Stimulated activated CD4-positive, alpha-beta T cell treated with anti-CD3 and anti-CD28 coated beads, TNF-alpha, amount 100 ng/mL, for 1 hour (primary cell): ENCODE measurements at regions not wholly inside any gene's neighbourhood (a gene's known extent, or its start where the extent isn't known, plus 50 kb on each side); places are given as distances from the start of the nearest gene placed in this dataset.
"Not testable (repeated sequence)": the region's sequence is repeated elsewhere in the genome, so short reads cannot be mapped to it uniquely, and the experiment has no call there.

ENCODE experiments used
- DNase-seq, 3 donors: peaks; one replicate each; pipeline ENCODE4 v3.0.0-alpha.2; 2020; ENCODE audit warnings: low read depth in 3 of 3, low spot score in 1 of 3

GRCh38 chrX:155819966-155820491 is 61.1 kb upstream of the VAMP7 start:
- DNase-seq = peak in 2 of 3 donors; percentile 1 to 7

GRCh38 chrX:155819525-155819924 is 61.6 kb upstream of the VAMP7 start:
- no peak for DNase-seq

DNA sequence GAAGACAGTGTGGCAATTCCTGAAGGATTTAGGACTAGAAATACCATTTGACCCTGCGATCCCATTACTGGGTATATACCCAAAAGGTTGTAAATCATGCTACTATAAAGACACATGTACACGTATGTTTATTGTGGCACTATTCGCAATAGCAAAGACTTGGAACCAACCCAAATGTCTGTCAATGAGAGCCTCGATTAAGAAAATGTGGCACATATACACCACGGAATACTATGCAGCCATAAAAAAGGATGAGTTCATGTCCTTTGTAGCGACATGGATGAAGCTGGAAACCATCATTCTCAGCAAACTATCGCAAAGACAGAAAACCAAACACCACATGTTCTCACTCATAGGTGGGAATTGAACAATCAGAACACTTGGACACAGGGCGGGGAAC is 66.8 kb upstream of the VAMP7 start:
- not testable (repeated sequence) for DNase-seq

DNA sequence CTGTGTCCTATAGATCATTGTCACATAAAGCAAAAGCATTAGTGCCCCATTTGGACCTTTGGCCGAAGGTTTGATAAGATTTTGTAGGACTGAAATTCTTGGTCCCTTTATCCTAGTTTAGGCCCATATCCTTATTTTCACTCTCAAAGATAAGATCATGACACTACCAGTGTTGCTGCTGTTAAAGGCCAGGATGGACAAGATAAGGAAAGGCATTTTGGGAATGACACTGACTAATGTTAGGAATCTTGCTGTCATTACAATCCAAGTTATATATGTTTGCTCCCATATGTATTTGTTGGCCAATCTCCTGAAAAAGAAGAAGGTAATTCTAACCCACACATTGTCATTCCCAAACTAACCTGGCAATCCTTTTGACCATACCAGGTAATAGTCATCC is 101.3 kb upstream of the VAMP7 start:
- no peak for DNase-seq

GRCh38 chrX:155778844-155779553 is 102.1 kb upstream of the VAMP7 start:
- DNase-seq = no peak

- DNase-seq = no peak
Observed at GRCh38 chrX:155774387-155774786, 106.8 kb upstream of the VAMP7 start.

- no peak for DNase-seq
Observed at GRCh38 chrX:155767876-155768769, 113.0 kb upstream of the VAMP7 start.

- DNase-seq = peak in 1 of 3 donors; percentile 1
Observed at GRCh38 chrX:155767051-155767875, 113.9 kb upstream of the VAMP7 start.

DNA sequence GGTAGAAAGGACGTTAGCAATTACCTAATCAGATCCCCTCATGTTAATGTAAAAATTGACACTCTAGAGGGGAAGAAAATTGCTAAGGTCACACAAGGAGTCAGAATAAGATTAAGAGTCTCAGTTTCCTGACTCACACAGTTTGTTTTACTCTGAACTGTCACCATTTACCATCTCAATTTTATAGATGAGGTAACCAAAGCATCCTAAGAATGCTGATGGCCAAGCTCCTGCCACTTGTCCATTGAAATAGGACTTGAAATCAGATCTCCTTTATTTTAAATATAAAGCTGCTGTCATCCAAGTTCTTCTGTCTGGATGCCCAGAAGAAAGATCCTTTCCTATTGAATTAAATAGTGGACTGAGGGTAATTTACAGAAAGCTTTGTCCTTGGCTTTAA is 114.8 kb upstream of the VAMP7 start:
- DNase-seq = no peak

- no peak for DNase-seq
Observed at GRCh38 chrX:155761185-155761584, 120.0 kb upstream of the VAMP7 start.

DNA sequence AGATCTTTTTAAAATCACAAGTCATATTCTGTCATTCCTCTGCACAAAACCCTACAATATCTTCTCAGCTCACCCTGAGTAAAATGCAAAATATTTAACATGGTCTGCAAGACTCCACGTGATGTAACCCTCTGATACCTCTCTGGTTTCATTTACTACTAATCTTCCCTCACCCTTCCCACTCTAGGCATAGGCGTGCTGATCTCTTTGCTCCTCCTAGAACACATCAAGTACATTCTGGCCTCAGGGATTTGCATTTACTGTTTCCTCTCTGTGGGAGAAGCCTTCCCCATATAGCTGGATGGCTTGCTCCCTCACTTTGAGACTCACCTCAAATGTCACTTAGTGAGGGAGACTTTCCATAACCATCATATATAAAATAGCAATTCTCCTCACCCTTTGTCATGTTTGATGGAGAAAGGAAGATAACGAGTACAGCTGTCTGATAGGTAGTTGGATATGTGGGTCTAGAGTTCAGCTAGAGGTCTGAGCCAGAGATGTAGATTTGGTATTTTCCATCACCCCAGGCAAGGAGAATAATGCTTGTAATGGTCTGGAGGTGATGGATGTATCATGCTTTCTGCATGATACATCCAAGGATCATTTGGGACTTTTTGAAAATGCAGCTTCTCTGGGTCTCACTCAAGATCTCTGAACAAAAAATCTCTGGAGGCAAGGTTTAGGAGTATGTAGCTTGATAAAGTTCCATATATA is 123.9 kb upstream of the VAMP7 start:
- DNase-seq = no peak

- no peak for DNase-seq
Observed at GRCh38 chrX:155755706-155756337, 125.3 kb upstream of the VAMP7 start.

- DNase-seq = no peak
Observed at GRCh38 chrX:155751131-155751530, 130.0 kb upstream of the VAMP7 start.

- DNase-seq = no peak
Observed at GRCh38 chrX:155747520-155747919, 133.6 kb upstream of the VAMP7 start.

- DNase-seq = no peak
Observed at GRCh38 chrX:155745792-155746191, 133.0 kb upstream of the TMLHE start.

- no peak for DNase-seq
Observed at GRCh38 chrX:155744534-155744933, 131.8 kb upstream of the TMLHE start.

DNA sequence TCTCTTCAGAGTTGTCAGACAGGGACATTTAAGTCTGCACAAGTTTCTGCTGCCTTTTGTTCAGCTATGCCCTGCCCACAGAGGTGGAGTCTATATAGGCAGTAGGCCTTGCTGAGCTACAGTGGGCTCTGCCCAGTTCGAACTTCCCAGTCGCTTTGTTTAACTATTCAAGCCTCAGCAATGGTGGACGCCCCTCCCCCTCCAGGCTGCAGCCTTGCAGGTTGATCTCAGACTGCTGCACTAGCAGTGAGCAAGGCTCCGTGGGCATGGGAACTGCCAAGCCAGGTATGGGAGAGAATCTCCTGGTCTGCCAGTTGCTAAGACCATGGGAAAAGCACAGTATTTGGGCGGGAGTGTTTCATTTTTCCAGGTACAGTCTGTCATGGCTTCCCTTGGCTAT is 115.6 kb upstream of the TMLHE start:
- DNase-seq = not testable (repeated sequence)

- no peak for DNase-seq
Observed at GRCh38 chrX:155718972-155719586, 106.3 kb upstream of the TMLHE start.

GRCh38 chrX:155715141-155715540 is 102.4 kb upstream of the TMLHE start:
- no peak for DNase-seq

DNA sequence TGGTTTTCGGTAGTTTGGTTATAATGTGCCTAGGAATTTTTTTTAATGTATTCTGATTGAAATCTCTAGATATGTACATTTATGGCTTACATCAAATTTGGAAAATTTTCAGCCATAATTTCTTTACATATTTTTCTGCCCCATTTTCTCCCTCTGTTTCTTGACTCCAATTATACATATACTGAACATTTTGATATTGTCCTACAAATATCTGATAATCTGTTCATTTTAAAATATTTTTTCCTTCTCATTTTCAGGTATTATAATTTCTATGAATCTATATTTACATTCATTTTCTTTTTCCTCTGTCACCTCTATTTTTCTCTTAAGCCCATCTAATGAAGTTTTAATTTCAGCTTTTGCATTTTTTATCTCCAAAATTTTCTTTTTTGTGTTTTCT is 82.7 kb upstream of the TMLHE start:
- DNase-seq = no peak
